Thyroid gland (tissue), 4 donors: ENCODE measurements at regions not wholly inside any gene's neighbourhood (a gene's known extent, or its start where the extent isn't known, plus 50 kb on each side); places are given as distances from the start of the nearest gene placed in this dataset.

Experiments used
- DNase-seq, 2 donors: peaks; one replicate each; pipeline ENCODE4 v3.0.0-alpha.2; 2019
- H3K27ac ChIP-seq, 3 donors: fragments of 200-600 bp; sonication (generic); 1 replicate in 2 of 3; 2 replicates in 1 of 3; pipeline ENCODE4 v1.5.1; 2016 to 2019; ENCODE audit warnings: mild to moderate bottlenecking in 1 of 3, moderate library complexity in 1 of 3
- H3K27me3 ChIP-seq: fragments of 200-600 bp; sonication (generic); one replicate; pipeline ENCODE4 v1.5.1; 2019
- H3K36me3 ChIP-seq, 2 donors: fragments of 200-600 bp; sonication (generic); one replicate each; pipeline ENCODE4 v1.5.1; 2016 to 2019
- H3K4me1 ChIP-seq, 2 donors: fragments of 200-600 bp; sonication (generic); one replicate each; pipeline ENCODE4 v1.5.1; 2017 to 2019
- H3K4me3 ChIP-seq, 3 donors: fragments of 200-600 bp; sonication (generic); replicated peaks in 1 of 3; 1 replicate in 2 of 3; 2 replicates in 1 of 3; pipeline ENCODE4 v1.5.1; 2016; ENCODE audit warnings: mild to moderate bottlenecking in 1 of 3
- H3K9me3 ChIP-seq: fragments of 200-600 bp; sonication (generic); one replicate; pipeline ENCODE4 v1.5.1; 2017
- POLR2A ChIP-seq, 2 donors: fragments of 450-650 bp; IDR thresholded peaks; one replicate each; pipeline ENCODE4 v1.6.1; 2017; ENCODE audit warnings: antibody characterized with exemption in 2 of 2, mild to moderate bottlenecking in 2 of 2, moderate library complexity in 1 of 2
- WGBS, 2 donors: methylation state at CpG; one replicate each; pipeline ENCODE4 v1.1.5; 2017; 5-methylcytosine and 5-hydroxymethylcytosine counted together
- intact Hi-C: fragments of 100-400 bp; cut with DNase I; formaldehyde crosslinking; loops from one replicate; pipeline ENCODE4 v1.15.1; 2023
- TF ChIP-seq, protein P1 (sequence below), 6 experiments: fragments of 200-600 bp in 3 of 6; fragments of 450-650 bp in 3 of 6; sonication (generic) in 3 of 6; IDR thresholded peaks; one replicate each; pipeline ENCODE4 v1.5.1; 2016 to 2019; ENCODE audit warnings: antibody characterized with exemption in 6 of 6, mild to moderate bottlenecking in 2 of 6, inconsistent platforms in 1 of 6, moderate library complexity in 1 of 6

DNA sequence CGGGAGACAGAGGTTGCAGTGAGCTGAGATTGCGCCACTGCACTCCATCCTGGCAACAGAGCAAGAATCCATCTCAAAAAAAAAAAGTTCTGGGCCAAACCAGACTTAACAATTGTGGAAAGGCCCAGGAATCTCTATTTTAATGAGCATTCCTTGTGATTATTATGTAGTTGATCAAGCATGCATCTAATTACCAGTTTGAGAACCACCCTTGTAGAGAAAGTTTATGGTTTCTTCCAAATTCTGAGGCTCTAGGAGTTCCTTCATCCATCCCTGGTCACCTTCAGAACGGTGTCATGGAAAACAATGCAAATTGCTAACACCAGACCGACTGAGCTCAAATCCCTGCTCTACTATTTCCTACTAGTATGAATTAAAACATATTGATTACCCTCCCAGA is 246.3 kb upstream of the KLHL29 start:
- WGBS, 2 donors = 72 to 85% methylated on average over 4 of the region's 4 CpGs
- Histone ChIP-seq H3K27me3 (no peaks in the 10 kb centered on the region), H3K4me1 (no peaks in the 10 kb centered on the region), H3K4me3 (no peak overlapping the region), H3K27ac (no peak overlapping the region), H3K9me3 (no peaks in the 10 kb centered on the region), H3K36me3 (no peaks in the 10 kb centered on the region)
- intact Hi-C loops = no loop called here
- DNase-seq = no peak
- TF ChIP-seq, protein P1, sequence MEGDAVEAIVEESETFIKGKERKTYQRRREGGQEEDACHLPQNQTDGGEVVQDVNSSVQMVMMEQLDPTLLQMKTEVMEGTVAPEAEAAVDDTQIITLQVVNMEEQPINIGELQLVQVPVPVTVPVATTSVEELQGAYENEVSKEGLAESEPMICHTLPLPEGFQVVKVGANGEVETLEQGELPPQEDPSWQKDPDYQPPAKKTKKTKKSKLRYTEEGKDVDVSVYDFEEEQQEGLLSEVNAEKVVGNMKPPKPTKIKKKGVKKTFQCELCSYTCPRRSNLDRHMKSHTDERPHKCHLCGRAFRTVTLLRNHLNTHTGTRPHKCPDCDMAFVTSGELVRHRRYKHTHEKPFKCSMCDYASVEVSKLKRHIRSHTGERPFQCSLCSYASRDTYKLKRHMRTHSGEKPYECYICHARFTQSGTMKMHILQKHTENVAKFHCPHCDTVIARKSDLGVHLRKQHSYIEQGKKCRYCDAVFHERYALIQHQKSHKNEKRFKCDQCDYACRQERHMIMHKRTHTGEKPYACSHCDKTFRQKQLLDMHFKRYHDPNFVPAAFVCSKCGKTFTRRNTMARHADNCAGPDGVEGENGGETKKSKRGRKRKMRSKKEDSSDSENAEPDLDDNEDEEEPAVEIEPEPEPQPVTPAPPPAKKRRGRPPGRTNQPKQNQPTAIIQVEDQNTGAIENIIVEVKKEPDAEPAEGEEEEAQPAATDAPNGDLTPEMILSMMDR (IDR thresholded peaks at IDR 0.05) = no peak
- no peak for TF ChIP-seq POLR2A (IDR thresholded peaks at IDR 0.05)

DNA sequence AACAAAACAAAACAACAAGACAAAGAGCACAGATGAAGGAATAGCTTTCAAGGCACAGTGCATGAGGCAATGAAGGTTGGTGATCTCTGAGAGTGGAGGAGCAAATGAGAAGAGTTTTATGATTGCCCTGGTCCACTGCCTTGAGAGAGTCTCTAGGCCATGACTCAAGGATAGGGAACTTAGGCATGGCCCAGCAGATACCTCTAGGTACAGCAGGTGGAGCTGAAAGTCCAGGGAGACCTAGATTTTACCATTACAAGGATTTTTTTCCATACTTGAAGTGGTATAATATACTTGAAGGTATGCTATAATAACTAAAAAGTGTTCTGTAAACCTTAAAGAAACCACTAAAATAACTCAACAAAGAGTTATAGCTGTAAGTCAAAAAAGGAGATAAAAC is 239.5 kb upstream of the KLHL29 start:
- DNase-seq = no peak
- no peaks in the 10 kb centered on the region for H3K9me3 ChIP-seq
- H3K27ac ChIP-seq = no peak overlapping the region
- H3K4me1 ChIP-seq = no peaks in the 10 kb centered on the region
- intact Hi-C loops = no loop called here
- TF ChIP-seq POLR2A (IDR thresholded peaks at IDR 0.05) = no peak
- TF ChIP-seq, protein P1 (IDR thresholded peaks at IDR 0.05) = no peak
- H3K36me3 ChIP-seq = no peaks in the 10 kb centered on the region
- H3K27me3 ChIP-seq = no peaks in the 10 kb centered on the region
- no peak overlapping the region for H3K4me3 ChIP-seq

DNA sequence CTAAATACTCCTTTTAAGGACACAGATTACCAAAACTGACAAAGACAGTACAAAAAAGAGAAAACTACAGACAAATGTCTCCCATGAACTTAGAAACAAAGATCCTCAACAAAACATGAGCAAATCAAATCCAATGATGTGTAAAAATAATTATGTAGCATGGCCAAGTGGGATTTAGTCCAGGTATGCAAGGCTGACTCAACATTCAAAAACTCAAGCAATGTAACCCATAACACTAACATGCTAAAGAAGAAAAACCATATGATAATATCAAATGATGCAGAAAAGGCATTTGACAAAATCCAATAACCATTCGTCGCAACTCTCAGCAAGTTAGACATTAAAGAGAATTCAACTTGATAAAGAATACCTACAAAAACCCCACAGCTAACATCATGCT is 239.0 kb upstream of the KLHL29 start:
- DNase-seq = no peak
- 96 to 97% methylated on average over 2 of the region's 2 CpGs for WGBS, 2 donors
- H3K4me1 ChIP-seq = no peaks in the 10 kb centered on the region
- intact Hi-C loops = no loop called here
- TF ChIP-seq POLR2A (IDR thresholded peaks at IDR 0.05) = no peak
- TF ChIP-seq, protein P1 (IDR thresholded peaks at IDR 0.05) = no peak
- no peaks in the 10 kb centered on the region for H3K36me3 ChIP-seq
- no peaks in the 10 kb centered on the region for H3K9me3 ChIP-seq
- no peak overlapping the region for H3K4me3 ChIP-seq
- H3K27me3 ChIP-seq = no peaks in the 10 kb centered on the region
- H3K27ac ChIP-seq = no peak overlapping the region

DNA sequence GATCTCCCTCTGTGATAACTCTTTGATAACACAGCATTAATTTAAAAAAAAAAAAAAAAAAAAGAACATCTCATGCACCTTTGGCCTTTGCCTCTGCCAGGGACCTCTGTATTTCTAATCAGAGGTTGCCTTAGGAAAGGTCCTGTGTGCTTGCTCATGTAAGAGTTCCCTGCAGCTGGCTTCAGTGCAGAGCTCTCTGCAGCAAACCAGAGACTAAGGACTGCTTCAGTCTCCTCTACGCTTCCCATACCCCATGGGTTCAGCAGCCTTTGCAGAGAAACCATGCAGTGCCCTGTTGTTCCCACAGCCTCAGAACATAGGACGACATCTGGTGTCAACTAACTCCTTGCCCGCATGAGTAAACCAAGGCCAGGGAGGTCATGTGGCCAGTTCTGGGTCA is 236.6 kb upstream of the KLHL29 start:
- intact Hi-C loops = no loop called here
- TF ChIP-seq, protein P1 (IDR thresholded peaks at IDR 0.05) = no peak
- TF ChIP-seq POLR2A (IDR thresholded peaks at IDR 0.05) = no peak
- Histone ChIP-seq H3K4me3 (no peak overlapping the region), H3K27me3 (no peaks in the 10 kb centered on the region), H3K4me1 (no peaks in the 10 kb centered on the region), H3K36me3 (no peaks in the 10 kb centered on the region), H3K9me3 (no peaks in the 10 kb centered on the region), H3K27ac (no peak overlapping the region)
- WGBS, 2 donors = 40 to 66% methylated on average over 3 of the region's 3 CpGs
- no peak for DNase-seq

DNA sequence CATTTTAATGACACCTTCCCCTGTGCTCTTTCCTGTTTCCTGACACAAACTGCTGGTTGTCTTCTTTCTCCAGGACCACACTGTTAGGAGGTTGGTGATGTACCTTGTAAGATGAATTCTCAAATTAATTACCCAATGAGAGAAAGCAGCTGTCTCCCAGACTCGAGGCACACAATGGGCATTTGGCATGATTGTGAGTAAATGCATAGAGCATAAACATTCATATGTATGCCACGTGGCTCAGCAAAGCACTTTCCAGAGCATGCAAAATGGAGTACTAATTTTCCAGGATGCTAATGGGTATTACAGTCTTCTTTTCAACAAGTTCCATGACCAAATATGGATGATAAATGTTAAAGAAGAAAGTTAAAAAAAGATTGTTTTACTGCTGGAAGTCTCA is 235.2 kb upstream of the KLHL29 start:
- WGBS, 2 donors = 64 to 79% methylated on average over 2 of the region's 2 CpGs
- no peaks in the 10 kb centered on the region for H3K4me1 ChIP-seq
- H3K36me3 ChIP-seq = no peaks in the 10 kb centered on the region
- H3K27me3 ChIP-seq = no peaks in the 10 kb centered on the region
- intact Hi-C loops = no loop called here
- H3K4me3 ChIP-seq = no peak overlapping the region
- no peaks in the 10 kb centered on the region for H3K9me3 ChIP-seq
- H3K27ac ChIP-seq = no peak overlapping the region
- no peak for DNase-seq
- TF ChIP-seq POLR2A (IDR thresholded peaks at IDR 0.05) = no peak
- TF ChIP-seq, protein P1 (IDR thresholded peaks at IDR 0.05) = no peak
